Neuronal stem cell (in vitro differentiated cells): ENCODE measurements at regions not wholly inside any gene's neighbourhood (a gene's known extent, or its start where the extent isn't known, plus 50 kb on each side); places are given as distances from the start of the nearest gene placed in this dataset.
"Not testable (repeated sequence)": the region's sequence is repeated elsewhere in the genome, so short reads cannot be mapped to it uniquely, and the experiment has no call there.

Experiments used
- DNase-seq: peaks from one replicate; pipeline ENCODE4 v3.0.0-alpha.2; 2013; ENCODE audit warnings: low spot score
- H2AFZ ChIP-seq: one replicate; pipeline ENCODE4 v1.6.1; 2013; ENCODE audit warnings: mild to moderate bottlenecking, low read length, inconsistent platforms
- H2AK5ac ChIP-seq: 2 replicates; pipeline ENCODE4 v1.6.1; 2013; ENCODE audit warnings: low read depth, mild to moderate bottlenecking, inconsistent platforms, low read length, moderate library complexity, mixed read lengths
- H2BK120ac ChIP-seq: 2 replicates; pipeline ENCODE4 v1.6.1; 2013; ENCODE audit warnings: low read depth, mild to moderate bottlenecking, inconsistent platforms, low read length, moderate library complexity, mixed read lengths
- H2BK12ac ChIP-seq: one replicate; pipeline ENCODE4 v1.6.1; 2013; ENCODE audit warnings: low read length, inconsistent platforms
- H2BK15ac ChIP-seq: 2 replicates; pipeline ENCODE4 v1.6.1; 2013; ENCODE audit warnings: mild to moderate bottlenecking, low read length, inconsistent platforms, mixed read lengths
- H2BK5ac ChIP-seq: one replicate; pipeline ENCODE4 v1.6.1; 2013; ENCODE audit warnings: inconsistent platforms, mild to moderate bottlenecking, low read length, moderate library complexity
- H3K14ac ChIP-seq: one replicate; pipeline ENCODE4 v1.6.1; 2013; ENCODE audit warnings: low read length, inconsistent platforms
- H3K18ac ChIP-seq: 2 replicates; pipeline ENCODE4 v1.6.1; 2013; ENCODE audit warnings: low read length, inconsistent platforms
- H3K23ac ChIP-seq: 2 replicates; pipeline ENCODE4 v1.6.1; 2013; ENCODE audit warnings: low read depth, mild to moderate bottlenecking, mixed read lengths, low read length, inconsistent platforms; ENCODE audit not compliant: poor library complexity
- H3K27ac ChIP-seq: replicated peaks from 3 replicates; pipeline ENCODE4 v1.5.1; 2013; ENCODE audit warnings: low read length, inconsistent platforms
- H3K27me3 ChIP-seq, 3 experiments: 2 replicates each; pipeline ENCODE4 v1.6.1; 2013; ENCODE audit warnings: low read length in 3 of 3, mild to moderate bottlenecking in 2 of 3, inconsistent platforms in 1 of 3, low read depth in 1 of 3, mixed read lengths in 1 of 3, moderate library complexity in 1 of 3; ENCODE audit not compliant: control insufficient read depth in 3 of 3, insufficient read depth in 3 of 3
- H3K36me3 ChIP-seq, 2 donors: replicated peaks in 1 of 2; 2 replicates each; pipeline ENCODE4 v1.6.1; 2013; ENCODE audit warnings: low read length in 2 of 2; ENCODE audit not compliant: control insufficient read depth in 2 of 2, insufficient read depth in 2 of 2
- H3K4ac ChIP-seq: 2 replicates; pipeline ENCODE4 v1.6.1; 2013; ENCODE audit warnings: inconsistent platforms, mild to moderate bottlenecking, low read length, moderate library complexity
- H3K4me1 ChIP-seq, 2 donors: 1 replicate in 1 of 2; 2 replicates in 1 of 2; pipeline ENCODE4 v1.6.1; 2013; ENCODE audit warnings: low read length in 2 of 2, low read depth in 1 of 2; ENCODE audit not compliant: control insufficient read depth in 2 of 2, insufficient read depth in 1 of 2
- H3K4me2 ChIP-seq: one replicate; pipeline ENCODE4 v1.6.1; 2013; ENCODE audit warnings: mild to moderate bottlenecking, low read length, inconsistent platforms; ENCODE audit not compliant: insufficient read depth, poor library complexity, severe bottlenecking
- H3K4me3 ChIP-seq, 2 donors: 2 replicates each; pipeline ENCODE4 v1.5.1; 2013; ENCODE audit warnings: low read length in 2 of 2, mild to moderate bottlenecking in 2 of 2, inconsistent platforms in 1 of 2, moderate library complexity in 1 of 2
- H3K79me1 ChIP-seq: one replicate; pipeline ENCODE4 v1.6.1; 2013; ENCODE audit warnings: low read depth, mild to moderate bottlenecking, inconsistent platforms, low read length, moderate library complexity
- H3K9ac ChIP-seq: one replicate; pipeline ENCODE4 v1.6.1; 2013; ENCODE audit warnings: mild to moderate bottlenecking, low read depth, low read length, inconsistent platforms; ENCODE audit not compliant: poor library complexity
- H3K9me3 ChIP-seq, 2 donors: replicated peaks in 1 of 2; 2 replicates each; pipeline versions ENCODE3 to v1.6.1; 2013; ENCODE audit warnings: low read length in 2 of 2, mild to moderate bottlenecking in 2 of 2, inconsistent platforms in 1 of 2, low read depth in 1 of 2, mixed read lengths in 1 of 2, moderate library complexity in 1 of 2; ENCODE audit not compliant: control insufficient read depth in 2 of 2, insufficient read depth in 1 of 2
- H4K8ac ChIP-seq: one replicate; pipeline ENCODE4 v1.6.1; 2013; ENCODE audit warnings: low read depth, mild to moderate bottlenecking, inconsistent platforms, low read length, moderate library complexity
- H4K91ac ChIP-seq: one replicate; pipeline ENCODE4 v1.6.1; 2013; ENCODE audit warnings: low read length, low read depth, mild to moderate bottlenecking, inconsistent platforms; ENCODE audit not compliant: poor library complexity
- WGBS, 2 donors: extraction: QIAGEN DNeasy Blood & Tissue Kit; methylation state at CpG; one replicate each; pipeline ENCODE4 v1.1.7; 2013; ENCODE audit warnings: missing lambda C conversion rate in 2 of 2, mixed read lengths in 1 of 2; ENCODE audit not compliant: insufficient read length in 2 of 2, insufficient replicate concordance in 1 of 2; ENCODE audit errors: extremely low coverage in 2 of 2; 5-methylcytosine and 5-hydroxymethylcytosine counted together

DNA sequence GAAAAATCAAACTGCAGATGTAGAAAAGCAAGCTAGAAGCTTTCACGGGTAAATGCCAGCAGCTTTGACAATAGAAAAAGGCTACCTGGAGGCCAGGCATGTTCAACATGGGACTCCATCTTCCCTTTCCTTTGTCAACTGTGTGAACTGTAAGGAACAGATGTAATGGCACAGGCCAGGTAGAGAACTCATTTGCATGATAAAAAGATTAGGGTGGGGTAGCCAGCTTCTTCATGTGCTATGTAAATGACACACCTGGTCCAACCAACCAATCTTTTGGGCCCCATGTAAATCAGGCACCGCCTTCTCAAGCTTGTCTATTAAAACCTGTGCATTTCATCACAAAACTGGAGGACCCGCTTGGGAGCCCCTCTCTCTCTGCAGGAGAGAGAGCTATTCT lies 686.5 kb upstream of the GOLIM4 start:
- Histone ChIP-seq H2AFZ (no peak overlapping the region), H3K18ac (no peak overlapping the region), H3K9ac (no peak overlapping the region), H3K36me3 (peaks cover 0 to 3% of the 10 kb centered on the region in 2 donors), H3K27me3 (no peaks in the 10 kb centered on the region), H4K8ac (no peak overlapping the region), H3K14ac (no peak overlapping the region), H2BK12ac (no peak overlapping the region), H3K4ac (no peak overlapping the region), H2BK120ac (no peak overlapping the region), H2BK5ac (no peak overlapping the region), H3K4me3 (no peak overlapping the region), H2BK15ac (no peak overlapping the region), H3K4me1 (no peaks in the 10 kb centered on the region), H3K4me2 (no peak overlapping the region), H2AK5ac (no peak overlapping the region), H4K91ac (no peak overlapping the region), H3K27ac (no peak overlapping the region), H3K23ac (no peak overlapping the region), H3K9me3 (peaks cover 2 to 24% of the 10 kb centered on the region in 2 donors), H3K79me1 (no peaks in the 10 kb centered on the region)
- WGBS, 2 donors = no CpG with 5 or more reads among the region's 3 CpGs
- no peak for DNase-seq

- not testable (repeated sequence) for H3K36me3 ChIP-seq, H3K23ac ChIP-seq, H3K79me1 ChIP-seq, H3K18ac ChIP-seq, H2BK12ac ChIP-seq, H2AK5ac ChIP-seq, H3K14ac ChIP-seq, H3K4ac ChIP-seq, H3K27me3 ChIP-seq, H2AFZ ChIP-seq, H2BK120ac ChIP-seq, H2BK15ac ChIP-seq, H3K4me1 ChIP-seq, H3K9ac ChIP-seq, H4K91ac ChIP-seq, H3K4me2 ChIP-seq, H2BK5ac ChIP-seq, H4K8ac ChIP-seq, H3K27ac ChIP-seq, H3K4me3 ChIP-seq, DNase-seq
- WGBS, 2 donors = no CpG with 5 or more reads among the region's 28 CpGs
- peaks cover 2 to 13% of the 10 kb centered on the region in 2 donors for H3K9me3 ChIP-seq
Observed at GRCh38 chr3:168779970-168780645, 684.4 kb upstream of the GOLIM4 start.

DNA sequence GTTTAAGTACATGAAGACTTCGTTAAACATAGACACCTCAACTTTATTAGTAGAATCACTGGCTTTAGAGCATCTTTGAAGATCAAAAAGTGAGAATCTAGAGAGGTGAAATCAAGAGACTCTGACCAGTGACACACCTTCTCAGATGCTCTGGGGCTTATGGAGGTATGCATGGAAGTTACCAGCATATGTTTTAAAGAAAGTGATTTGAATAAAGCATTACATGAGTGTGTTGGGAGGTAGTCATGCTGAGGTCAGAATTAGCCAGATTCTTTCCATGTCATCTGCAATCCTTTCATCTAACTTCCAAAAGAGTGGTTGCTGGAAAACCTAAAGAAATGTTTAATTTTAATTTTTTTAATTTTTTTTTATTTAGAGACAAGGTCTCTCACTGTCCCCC lies 658.0 kb upstream of the GOLIM4 start:
- Histone ChIP-seq H3K9me3 (no peaks in the 10 kb centered on the region), H2BK120ac (no peak overlapping the region), H3K14ac (no peak overlapping the region), H2BK5ac (no peak overlapping the region), H2AFZ (no peak overlapping the region), H3K4ac (no peak overlapping the region), H3K4me1 (no peaks in the 10 kb centered on the region), H3K27me3 (no peaks in the 10 kb centered on the region), H2AK5ac (no peak overlapping the region), H2BK12ac (no peak overlapping the region), H2BK15ac (no peak overlapping the region), H3K23ac (no peak overlapping the region), H3K4me2 (no peak overlapping the region), H3K18ac (no peak overlapping the region), H3K79me1 (no peaks in the 10 kb centered on the region), H3K36me3 (no peaks in the 10 kb centered on the region), H4K8ac (no peak overlapping the region), H3K4me3 (no peak overlapping the region), H3K9ac (no peak overlapping the region), H4K91ac (no peak overlapping the region), H3K27ac (no peak overlapping the region)
- DNase-seq = no peak
- no CpG with 5 or more reads among the region's 1 CpG for WGBS, 2 donors

DNA sequence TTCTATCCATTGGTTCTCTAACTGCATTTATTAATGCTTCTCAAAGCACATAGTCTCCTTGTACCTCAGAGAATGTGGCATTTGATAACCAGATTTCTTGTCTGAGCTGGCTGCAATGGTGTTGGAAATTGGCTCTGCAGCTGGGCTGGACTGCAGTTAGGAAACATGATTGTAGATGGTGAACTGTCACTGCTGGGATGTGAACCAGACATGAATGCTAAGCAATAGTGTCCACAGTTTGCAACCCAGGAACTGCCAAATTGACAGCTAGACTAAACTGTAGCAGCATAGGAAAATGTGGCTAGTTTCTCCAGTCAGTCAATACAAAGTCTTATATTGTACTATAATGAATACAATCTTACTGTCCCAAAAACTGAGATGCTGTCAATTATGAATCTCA lies 656.6 kb upstream of the GOLIM4 start:
- Histone ChIP-seq H2BK12ac (no peak overlapping the region), H3K36me3 (no peaks in the 10 kb centered on the region), H3K27me3 (no peaks in the 10 kb centered on the region), H2BK120ac (no peak overlapping the region), H2BK5ac (no peak overlapping the region), H4K91ac (no peak overlapping the region), H3K4me1 (no peaks in the 10 kb centered on the region), H3K27ac (no peak overlapping the region), H3K18ac (no peak overlapping the region), H3K14ac (no peak overlapping the region), H3K4ac (no peak overlapping the region), H2BK15ac (no peak overlapping the region), H3K4me2 (no peak overlapping the region), H3K4me3 (no peak overlapping the region), H3K9ac (no peak overlapping the region), H2AK5ac (no peak overlapping the region), H2AFZ (no peak overlapping the region), H3K79me1 (no peaks in the 10 kb centered on the region), H4K8ac (no peak overlapping the region), H3K23ac (no peak overlapping the region), H3K9me3 (no peaks in the 10 kb centered on the region)
- DNase-seq = no peak
